SK-N-SH (cell line): ENCODE measurements at regions not wholly inside any gene's neighbourhood (a gene's known extent, or its start where the extent isn't known, plus 50 kb on each side); places are given as distances from the start of the nearest gene placed in this dataset.
"Not testable (repeated sequence)": the region's sequence is repeated elsewhere in the genome, so short reads cannot be mapped to it uniquely, and the experiment has no call there.

Experiments used
- CTCF ChIA-PET: fragments of 300-600, 350-600 bp; formaldehyde crosslinking; extraction: SDS; loops from one replicate; lab custom pipeline; 2021; lab: Yijun Ruan, JAX
- POLR2A ChIA-PET: fragments of 350-600 bp; sonication (Branson Sonifier 250); formaldehyde crosslinking; extraction: SDS; loops from one replicate; lab custom pipeline; 2020; ENCODE audit warnings: antibody characterized with exemption, inconsistent platforms; lab: Yijun Ruan, JAX
- DNase-seq: peaks from one replicate; pipeline ENCODE4 v3.0.0; 2012
- H2AFZ ChIP-seq: fragments of 200-600 bp; sonication (generic); 2 replicates; pipeline ENCODE4 v1.8.1; 2016; ENCODE audit warnings: antibody characterized with exemption, mild to moderate bottlenecking, low read depth
- H3F3A ChIP-seq: fragments of 200-600 bp; sonication (generic); replicated peaks from 2 replicates; pipeline ENCODE3; 2016; ENCODE audit warnings: antibody characterized with exemption, mild to moderate bottlenecking; ENCODE audit not compliant: insufficient read depth
- H3K27ac ChIP-seq, 2 experiments: fragments of 200-500 bp in 1 of 2; fragments of 200-600 bp in 1 of 2; sonication (Bioruptor generic) in 1 of 2; sonication (generic), shearing (Covaris generic) in 1 of 2; 2 replicates each; pipeline versions ENCODE4 v1.5.1 to v1.6.1; 2014 to 2016; ENCODE audit warnings: low read depth in 2 of 2, inconsistent platforms in 1 of 2, low read length in 1 of 2, mild to moderate bottlenecking in 1 of 2, mixed read lengths in 1 of 2
- H3K27me3 ChIP-seq: fragments of 200-600 bp; sonication (generic), shearing (Covaris generic); 2 replicates; pipeline ENCODE4 v1.6.1; 2016; ENCODE audit warnings: mixed run types; ENCODE audit not compliant: insufficient read depth
- H3K36me3 ChIP-seq, 2 experiments: fragments of 200-500 bp in 1 of 2; fragments of 200-600 bp in 1 of 2; sonication (Bioruptor generic) in 1 of 2; sonication (generic) in 1 of 2; replicated peaks in 1 of 2; 2 replicates each; pipeline versions ENCODE3 to v1.5.1; 2014 to 2016; ENCODE audit warnings: low read length in 1 of 2, mild to moderate bottlenecking in 1 of 2; ENCODE audit not compliant: insufficient read depth in 2 of 2, control insufficient read depth in 1 of 2
- H3K4me1 ChIP-seq, 2 experiments: fragments of 200-500 bp in 1 of 2; fragments of 200-600 bp in 1 of 2; sonication (Bioruptor generic) in 1 of 2; sonication (generic), shearing (Covaris generic) in 1 of 2; 2 replicates each; pipeline versions ENCODE4 v1.5.1 to v1.6.1; 2014 to 2016; ENCODE audit warnings: low read depth in 1 of 2, low read length in 1 of 2, mixed run types in 1 of 2; ENCODE audit not compliant: insufficient read depth in 2 of 2, control insufficient read depth in 1 of 2
- H3K4me2 ChIP-seq: fragments of 200-600 bp; sonication (generic), shearing (Covaris generic); 2 replicates; pipeline ENCODE4 v1.6.1; 2017; ENCODE audit warnings: mixed run types
- H3K4me3 ChIP-seq, 2 experiments: fragments of 200-500 bp in 1 of 2; fragments of 200-600 bp in 1 of 2; sonication (Bioruptor generic) in 1 of 2; sonication (generic), shearing (Covaris generic) in 1 of 2; 2 replicates each; pipeline versions ENCODE4 v1.5.1 to v1.8.1; 2014 to 2016; ENCODE audit warnings: low read depth in 2 of 2, inconsistent platforms in 1 of 2, low read length in 1 of 2, mild to moderate bottlenecking in 1 of 2, mixed read lengths in 1 of 2, moderate library complexity in 1 of 2
- H3K79me2 ChIP-seq: fragments of 200-600 bp; sonication (generic); 2 replicates; pipeline ENCODE4 v1.8.1; 2017; ENCODE audit warnings: mild to moderate bottlenecking; ENCODE audit not compliant: insufficient read depth
- H3K9ac ChIP-seq: fragments of 200-600 bp; sonication (generic); 2 replicates; pipeline ENCODE4 v1.6.1; 2017; ENCODE audit warnings: mixed run types
- H3K9me2 ChIP-seq: fragments of 200-600 bp; sonication (generic); 2 replicates; pipeline ENCODE4 v1.6.1; 2017; ENCODE audit warnings: mixed run types
- H3K9me3 ChIP-seq: fragments of 200-600 bp; sonication (generic); 2 replicates; pipeline ENCODE4 v1.6.1; 2017; ENCODE audit warnings: mixed run types, mild to moderate bottlenecking, moderate library complexity
- H4K20me1 ChIP-seq: fragments of 200-600 bp; sonication (generic); 2 replicates; pipeline ENCODE4 v1.6.1; 2017; ENCODE audit warnings: mild to moderate bottlenecking, mixed run types; ENCODE audit not compliant: insufficient read depth
- CTCF ChIP-seq: fragments of 200-600 bp; sonication (generic); IDR thresholded peaks from 2 replicates; pipeline ENCODE4 v1.6.1; 2017; ENCODE audit warnings: antibody characterized with exemption, mild to moderate bottlenecking, moderate library complexity
- ELF1 ChIP-seq: IDR thresholded peaks from 2 replicates; pipeline ENCODE4 v1.4.0; 2012
- FOXJ3 ChIP-seq: sonication (generic); formaldehyde crosslinking; IDR thresholded peaks from 2 replicates; pipeline ENCODE4 v1.5.1; 2020; ENCODE audit warnings: mild to moderate bottlenecking, missing genetic modification reagents
- GATA2 ChIP-seq: sonication (generic); formaldehyde crosslinking; IDR thresholded peaks from 2 replicates; pipeline ENCODE4 v1.5.0; 2020; ENCODE audit warnings: mild to moderate bottlenecking, missing genetic modification reagents
- NFIC ChIP-seq: IDR thresholded peaks from 2 replicates; pipeline ENCODE4 v1.4.0; 2012; ENCODE audit warnings: borderline replicate concordance
- NRF1 ChIP-seq: IDR thresholded peaks from 2 replicates; pipeline ENCODE4 v1.6.1; 2012; ENCODE audit warnings: low read depth, mild to moderate bottlenecking, low read length
- PBX3 ChIP-seq: IDR thresholded peaks from 2 replicates; pipeline ENCODE4; 2012
- RAD21 ChIP-seq: IDR thresholded peaks from 2 replicates; pipeline ENCODE4 v1.6.1; 2012; ENCODE audit warnings: mild to moderate bottlenecking, low read length
- WGBS: methylation state at CpG from one replicate; pipeline ENCODE4 v1.1.6; 2017; ENCODE audit warnings: low lambda C conversion rate; 5-methylcytosine and 5-hydroxymethylcytosine counted together

- TF ChIP-seq PBX3: no peak
- TF ChIP-seq FOXJ3 (CRISPR knock-in tag): no peak
Measured at GRCh38 chr4:83731609-83732008, 195.7 kb downstream of the GPAT3 start (continued).

- H3K4me1 ChIP-seq, H3K9ac ChIP-seq, H3K27me3 ChIP-seq, H3K4me3 ChIP-seq, CTCF ChIA-PET, H2AFZ ChIP-seq, H3F3A ChIP-seq, H4K20me1 ChIP-seq, H3K9me3 ChIP-seq, POLR2A ChIA-PET, H3K4me2 ChIP-seq, DNase-seq, H3K27ac ChIP-seq, H3K79me2 ChIP-seq, H3K36me3 ChIP-seq, H3K9me2 ChIP-seq: not testable (repeated sequence)
- 28% methylated on average over 3 of the region's 3 CpGs for whole genome bisulfite sequencing
Measured at GRCh38 chr4:83730958-83731357, 195.1 kb downstream of the GPAT3 start.

GRCh38 chr4:83728191-83728590, 192.3 kb downstream of the GPAT3 start:
- no peaks in the 10 kb centered on the region for H3F3A ChIP-seq
- POLR2A ChIA-PET: no interaction called here
- H3K4me2 ChIP-seq: no peak overlapping the region
- H3K9ac ChIP-seq: no peak overlapping the region
- H3K4me3 ChIP-seq: no peak overlapping the region
- H3K9me2 ChIP-seq: no peaks in the 10 kb centered on the region
- no peaks in the 10 kb centered on the region for H3K9me3 ChIP-seq
- H3K79me2 ChIP-seq: no peaks in the 10 kb centered on the region
- no peak for TF ChIP-seq GATA2
- no peak for TF ChIP-seq ELF1
- TF ChIP-seq NRF1: no peak
- TF ChIP-seq NFIC: no peak
- no peak for TF ChIP-seq CTCF
- TF ChIP-seq RAD21: no peak
- CTCF ChIA-PET: no interaction called here
- H2AFZ ChIP-seq: no peak overlapping the region
- H3K36me3 ChIP-seq: no peaks in the 10 kb centered on the region
- no peaks in the 10 kb centered on the region for H3K4me1 ChIP-seq
- H4K20me1 ChIP-seq: no peaks in the 10 kb centered on the region
- DNase-seq: no peak
- no peak overlapping the region for H3K27ac ChIP-seq
- no peaks in the 10 kb centered on the region for H3K27me3 ChIP-seq
